ENCODE measurements at regions not wholly inside any gene's neighbourhood (a gene's known extent, or its start where the extent isn't known, plus 50 kb on each side); places are given as distances from the start of the nearest gene placed in this dataset.

DNA sequence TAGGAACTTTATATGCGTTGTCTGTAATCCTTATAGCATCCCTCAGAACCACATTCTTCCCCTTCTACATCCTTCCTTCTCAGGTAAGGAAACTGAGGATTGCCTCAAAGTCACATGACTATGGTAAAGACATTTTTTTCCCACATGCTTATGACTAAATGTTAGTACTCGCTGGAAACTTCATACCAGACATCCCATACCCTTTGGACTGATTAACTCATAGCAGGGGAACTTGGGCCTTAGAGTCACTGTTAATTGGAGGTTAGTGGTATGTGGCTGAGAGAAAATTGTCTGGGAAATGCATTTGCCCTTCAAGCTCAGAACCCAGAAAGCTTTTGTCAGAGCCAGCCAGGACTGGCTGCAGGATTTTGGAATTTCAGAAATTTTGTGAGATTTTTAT lies 155.0 kb downstream of the RELL1 start (continued):
- TF ChIP-seq HDAC2 (IDR thresholded peaks at IDR 0.05; ENCODE audit: borderline replicate concordance in 1 of 2, low read depth in 2 of 2, low read length in 2 of 2) = no peak
- TF ChIP-seq, protein P1, sequence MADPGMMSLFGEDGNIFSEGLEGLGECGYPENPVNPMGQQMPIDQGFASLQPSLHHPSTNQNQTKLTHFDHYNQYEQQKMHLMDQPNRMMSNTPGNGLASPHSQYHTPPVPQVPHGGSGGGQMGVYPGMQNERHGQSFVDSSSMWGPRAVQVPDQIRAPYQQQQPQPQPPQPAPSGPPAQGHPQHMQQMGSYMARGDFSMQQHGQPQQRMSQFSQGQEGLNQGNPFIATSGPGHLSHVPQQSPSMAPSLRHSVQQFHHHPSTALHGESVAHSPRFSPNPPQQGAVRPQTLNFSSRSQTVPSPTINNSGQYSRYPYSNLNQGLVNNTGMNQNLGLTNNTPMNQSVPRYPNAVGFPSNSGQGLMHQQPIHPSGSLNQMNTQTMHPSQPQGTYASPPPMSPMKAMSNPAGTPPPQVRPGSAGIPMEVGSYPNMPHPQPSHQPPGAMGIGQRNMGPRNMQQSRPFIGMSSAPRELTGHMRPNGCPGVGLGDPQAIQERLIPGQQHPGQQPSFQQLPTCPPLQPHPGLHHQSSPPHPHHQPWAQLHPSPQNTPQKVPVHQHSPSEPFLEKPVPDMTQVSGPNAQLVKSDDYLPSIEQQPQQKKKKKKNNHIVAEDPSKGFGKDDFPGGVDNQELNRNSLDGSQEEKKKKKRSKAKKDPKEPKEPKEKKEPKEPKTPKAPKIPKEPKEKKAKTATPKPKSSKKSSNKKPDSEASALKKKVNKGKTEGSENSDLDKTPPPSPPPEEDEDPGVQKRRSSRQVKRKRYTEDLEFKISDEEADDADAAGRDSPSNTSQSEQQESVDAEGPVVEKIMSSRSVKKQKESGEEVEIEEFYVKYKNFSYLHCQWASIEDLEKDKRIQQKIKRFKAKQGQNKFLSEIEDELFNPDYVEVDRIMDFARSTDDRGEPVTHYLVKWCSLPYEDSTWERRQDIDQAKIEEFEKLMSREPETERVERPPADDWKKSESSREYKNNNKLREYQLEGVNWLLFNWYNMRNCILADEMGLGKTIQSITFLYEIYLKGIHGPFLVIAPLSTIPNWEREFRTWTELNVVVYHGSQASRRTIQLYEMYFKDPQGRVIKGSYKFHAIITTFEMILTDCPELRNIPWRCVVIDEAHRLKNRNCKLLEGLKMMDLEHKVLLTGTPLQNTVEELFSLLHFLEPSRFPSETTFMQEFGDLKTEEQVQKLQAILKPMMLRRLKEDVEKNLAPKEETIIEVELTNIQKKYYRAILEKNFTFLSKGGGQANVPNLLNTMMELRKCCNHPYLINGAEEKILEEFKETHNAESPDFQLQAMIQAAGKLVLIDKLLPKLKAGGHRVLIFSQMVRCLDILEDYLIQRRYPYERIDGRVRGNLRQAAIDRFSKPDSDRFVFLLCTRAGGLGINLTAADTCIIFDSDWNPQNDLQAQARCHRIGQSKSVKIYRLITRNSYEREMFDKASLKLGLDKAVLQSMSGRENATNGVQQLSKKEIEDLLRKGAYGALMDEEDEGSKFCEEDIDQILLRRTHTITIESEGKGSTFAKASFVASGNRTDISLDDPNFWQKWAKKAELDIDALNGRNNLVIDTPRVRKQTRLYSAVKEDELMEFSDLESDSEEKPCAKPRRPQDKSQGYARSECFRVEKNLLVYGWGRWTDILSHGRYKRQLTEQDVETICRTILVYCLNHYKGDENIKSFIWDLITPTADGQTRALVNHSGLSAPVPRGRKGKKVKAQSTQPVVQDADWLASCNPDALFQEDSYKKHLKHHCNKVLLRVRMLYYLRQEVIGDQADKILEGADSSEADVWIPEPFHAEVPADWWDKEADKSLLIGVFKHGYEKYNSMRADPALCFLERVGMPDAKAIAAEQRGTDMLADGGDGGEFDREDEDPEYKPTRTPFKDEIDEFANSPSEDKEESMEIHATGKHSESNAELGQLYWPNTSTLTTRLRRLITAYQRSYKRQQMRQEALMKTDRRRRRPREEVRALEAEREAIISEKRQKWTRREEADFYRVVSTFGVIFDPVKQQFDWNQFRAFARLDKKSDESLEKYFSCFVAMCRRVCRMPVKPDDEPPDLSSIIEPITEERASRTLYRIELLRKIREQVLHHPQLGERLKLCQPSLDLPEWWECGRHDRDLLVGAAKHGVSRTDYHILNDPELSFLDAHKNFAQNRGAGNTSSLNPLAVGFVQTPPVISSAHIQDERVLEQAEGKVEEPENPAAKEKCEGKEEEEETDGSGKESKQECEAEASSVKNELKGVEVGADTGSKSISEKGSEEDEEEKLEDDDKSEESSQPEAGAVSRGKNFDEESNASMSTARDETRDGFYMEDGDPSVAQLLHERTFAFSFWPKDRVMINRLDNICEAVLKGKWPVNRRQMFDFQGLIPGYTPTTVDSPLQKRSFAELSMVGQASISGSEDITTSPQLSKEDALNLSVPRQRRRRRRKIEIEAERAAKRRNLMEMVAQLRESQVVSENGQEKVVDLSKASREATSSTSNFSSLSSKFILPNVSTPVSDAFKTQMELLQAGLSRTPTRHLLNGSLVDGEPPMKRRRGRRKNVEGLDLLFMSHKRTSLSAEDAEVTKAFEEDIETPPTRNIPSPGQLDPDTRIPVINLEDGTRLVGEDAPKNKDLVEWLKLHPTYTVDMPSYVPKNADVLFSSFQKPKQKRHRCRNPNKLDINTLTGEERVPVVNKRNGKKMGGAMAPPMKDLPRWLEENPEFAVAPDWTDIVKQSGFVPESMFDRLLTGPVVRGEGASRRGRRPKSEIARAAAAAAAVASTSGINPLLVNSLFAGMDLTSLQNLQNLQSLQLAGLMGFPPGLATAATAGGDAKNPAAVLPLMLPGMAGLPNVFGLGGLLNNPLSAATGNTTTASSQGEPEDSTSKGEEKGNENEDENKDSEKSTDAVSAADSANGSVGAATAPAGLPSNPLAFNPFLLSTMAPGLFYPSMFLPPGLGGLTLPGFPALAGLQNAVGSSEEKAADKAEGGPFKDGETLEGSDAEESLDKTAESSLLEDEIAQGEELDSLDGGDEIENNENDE (IDR thresholded peaks at IDR 0.05; ENCODE audit: insufficient replicate concordance, low read length) = no peak
- TF ChIP-seq, protein P2, sequence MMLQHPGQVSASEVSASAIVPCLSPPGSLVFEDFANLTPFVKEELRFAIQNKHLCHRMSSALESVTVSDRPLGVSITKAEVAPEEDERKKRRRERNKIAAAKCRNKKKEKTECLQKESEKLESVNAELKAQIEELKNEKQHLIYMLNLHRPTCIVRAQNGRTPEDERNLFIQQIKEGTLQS (IDR thresholded peaks at IDR 0.05; ENCODE audit: insufficient read depth, low read depth, low read length) = no peak
- TF ChIP-seq KDM4A (IDR thresholded peaks at IDR 0.05; ENCODE audit: low read depth, low read length, severe bottlenecking) = no peak

Measured in H1 (cell line).